Vagina (tissue), 2 donors: ENCODE measurements at regions not wholly inside any gene's neighbourhood (a gene's known extent, or its start where the extent isn't known, plus 50 kb on each side); places are given as distances from the start of the nearest gene placed in this dataset.

Experiments used
- CTCF ChIP-seq, 3 experiments: fragments of 450-650 bp in 2 of 3; fragments of 200-600 bp in 1 of 3; sonication (generic) in 1 of 3; IDR thresholded peaks; one replicate each; pipeline ENCODE4 v1.5.1; 2017 to 2019; ENCODE audit warnings: antibody characterized with exemption in 3 of 3, mild to moderate bottlenecking in 2 of 3, moderate library complexity in 2 of 3
- POLR2A ChIP-seq, 2 donors: fragments of 450-650 bp; IDR thresholded peaks; one replicate each; pipeline ENCODE4 v1.6.1; 2017; ENCODE audit warnings: antibody characterized with exemption in 2 of 2, mild to moderate bottlenecking in 2 of 2, moderate library complexity in 2 of 2

- no peak for TF ChIP-seq CTCF (IDR thresholded peaks at IDR 0.05)
- TF ChIP-seq POLR2A (IDR thresholded peaks at IDR 0.05) = no peak
Measured at GRCh38 chr6:26161322-26161721, 74.1 kb downstream of the HFE start.
